GM23338 (cell line): ENCODE measurements at regions not wholly inside any gene's neighbourhood (a gene's known extent, or its start where the extent isn't known, plus 50 kb on each side); places are given as distances from the start of the nearest gene placed in this dataset.

Experiments used
- ATAC-seq: fragments of 200-7000 bp; cut with Tn5 transposase; 3 replicates; pipeline ENCODE4 v1.9.1; 2020
- DNase-seq: peaks from one replicate; pipeline ENCODE4 v3.0.0-alpha.2; 2015; ENCODE audit warnings: low spot score
- H2AFZ ChIP-seq: fragments of 200-600 bp; sonication (generic); 2 replicates; pipeline ENCODE4 v1.8.0; 2016; ENCODE audit warnings: antibody characterized with exemption, mild to moderate bottlenecking, moderate library complexity
- H3F3A ChIP-seq: fragments of 200-600 bp; sonication (generic); replicated peaks from 2 replicates; pipeline ENCODE4 v1.8.0; 2017; ENCODE audit warnings: antibody characterized with exemption, mixed run types, low read depth
- H3K27ac ChIP-seq: fragments of 200-600 bp; sonication (generic); 2 replicates; pipeline ENCODE4 v1.6.1; 2016; ENCODE audit warnings: low read depth
- H3K27me3 ChIP-seq: fragments of 200-600 bp; sonication (generic); 2 replicates; pipeline ENCODE4 v1.8.0; 2016; ENCODE audit warnings: mild to moderate bottlenecking, mixed run types, moderate library complexity; ENCODE audit not compliant: insufficient read depth
- H3K36me3 ChIP-seq: fragments of 200-600 bp; sonication (generic); 2 replicates; pipeline ENCODE4 v1.8.0; 2016; ENCODE audit warnings: mild to moderate bottlenecking; ENCODE audit not compliant: insufficient read depth
- H3K4me1 ChIP-seq: fragments of 200-600 bp; sonication (generic); 2 replicates; pipeline ENCODE4 v1.8.0; 2016; ENCODE audit warnings: mild to moderate bottlenecking, moderate library complexity; ENCODE audit not compliant: insufficient read depth
- H3K4me2 ChIP-seq: fragments of 200-600 bp; sonication (generic); 2 replicates; pipeline ENCODE4 v1.7.1; 2017; ENCODE audit warnings: mixed run types
- H3K4me3 ChIP-seq: fragments of 200-600 bp; sonication (generic); 2 replicates; pipeline ENCODE4 v1.6.1; 2016; ENCODE audit warnings: mixed run types
- H3K79me2 ChIP-seq: fragments of 200-600 bp; sonication (generic); replicated peaks from 2 replicates; pipeline ENCODE4 v1.8.0; 2017; ENCODE audit warnings: mild to moderate bottlenecking; ENCODE audit not compliant: insufficient read depth
- H3K9me2 ChIP-seq: fragments of 200-600 bp; sonication (generic); 2 replicates; pipeline ENCODE4 v1.8.0; 2017; ENCODE audit not compliant: insufficient read depth
- H4K20me1 ChIP-seq: fragments of 200-600 bp; sonication (generic); replicated peaks from 2 replicates; pipeline ENCODE4 v1.8.0; 2017; ENCODE audit warnings: mild to moderate bottlenecking; ENCODE audit not compliant: insufficient read depth
- H3K27ac Mint-ChIP-seq: 2 replicates; pipeline ENCODE4 v1.8.0; 2020; ENCODE audit warnings: inconsistent platforms, mild to moderate bottlenecking, moderate library complexity, mixed read lengths
- H3K27me3 Mint-ChIP-seq: 3 replicates; pipeline ENCODE4 v1.8.0; 2022; ENCODE audit warnings: low read depth, mild to moderate bottlenecking, moderate library complexity, mixed read lengths, inconsistent platforms; ENCODE audit not compliant: insufficient read depth, poor library complexity
- H3K36me3 Mint-ChIP-seq: 3 replicates; pipeline ENCODE4 v1.8.0; 2021; ENCODE audit warnings: low read depth, mild to moderate bottlenecking, inconsistent platforms, moderate library complexity, mixed read lengths
- H3K4me1 Mint-ChIP-seq: 3 replicates; pipeline ENCODE4 v1.8.0; 2020; ENCODE audit warnings: mild to moderate bottlenecking, inconsistent platforms, mixed read lengths
- H3K4me3 Mint-ChIP-seq: 3 replicates; pipeline ENCODE4 v1.8.0; 2021; ENCODE audit warnings: moderate library complexity, mild to moderate bottlenecking, inconsistent platforms, mixed read lengths
- H3K9me3 Mint-ChIP-seq: 3 replicates; pipeline ENCODE4 v1.8.0; 2020; ENCODE audit warnings: moderate library complexity, mild to moderate bottlenecking, inconsistent platforms, mixed read lengths
- CREB1 ChIP-seq: fragments of 250-450 bp; sonication (Bioruptor Pico); IDR thresholded peaks from 2 replicates; pipeline ENCODE4 v1.5.0; 2020; ENCODE audit warnings: low read depth, mild to moderate bottlenecking, moderate library complexity
- CTCF ChIP-seq, 2 experiments: fragments of 200-600 bp in 1 of 2; sonication (generic) in 1 of 2; conservative IDR thresholded peaks; 2 replicates each; pipeline versions ENCODE4 v1.5.1 to v1.6.1; 2016 to 2017; ENCODE audit warnings: antibody characterized with exemption in 2 of 2, low read depth in 2 of 2, mild to moderate bottlenecking in 2 of 2, moderate library complexity in 1 of 2
- ETS1 ChIP-seq: IDR thresholded peaks from 2 replicates; pipeline ENCODE4 v1.6.1; 2016; ENCODE audit warnings: antibody characterized with exemption
- EZH2 ChIP-seq: fragments of 200-600 bp; sonication (generic); IDR thresholded peaks from one replicate; pipeline ENCODE4 v1.8.0; 2017; ENCODE audit warnings: antibody characterized with exemption, mild to moderate bottlenecking, low read depth; ENCODE audit not compliant: unreplicated experiment
- JUNB ChIP-seq: IDR thresholded peaks from one replicate; pipeline ENCODE4 v1.6.1; 2016; ENCODE audit warnings: antibody characterized with exemption; ENCODE audit not compliant: unreplicated experiment
- POLR2AphosphoS5 ChIP-seq: IDR thresholded peaks from 2 replicates; pipeline ENCODE4 v1.6.1; 2016; ENCODE audit warnings: antibody characterized with exemption, low read depth
- STAT1 ChIP-seq: IDR thresholded peaks from one replicate; pipeline ENCODE4 v1.6.1; 2016; ENCODE audit warnings: antibody characterized with exemption; ENCODE audit not compliant: unreplicated experiment
- ZNF114 ChIP-seq: fragments of 250-450 bp; sonication (Bioruptor Pico); IDR thresholded peaks from 2 replicates; pipeline ENCODE4 v1.5.0; 2020; ENCODE audit warnings: mild to moderate bottlenecking, moderate library complexity
- ZNF331 ChIP-seq: fragments of 250-450 bp; sonication (Bioruptor Pico); IDR thresholded peaks from 2 replicates; pipeline ENCODE4 v1.5.0; 2020; ENCODE audit warnings: low read depth, mild to moderate bottlenecking, moderate library complexity
- ZNF462 ChIP-seq: fragments of 250-450 bp; sonication (Bioruptor Pico); IDR thresholded peaks from 2 replicates; pipeline ENCODE4 v1.5.0; 2020; ENCODE audit warnings: mild to moderate bottlenecking, moderate library complexity
- TF ChIP-seq, protein P1 (sequence below): IDR thresholded peaks from one replicate; pipeline ENCODE4 v1.6.1; 2018; ENCODE audit warnings: antibody characterized with exemption; ENCODE audit not compliant: unreplicated experiment

GRCh38 chr2:23326330-23326729 is 58.6 kb upstream of the KLHL29 start:
- Histone ChIP-seq H3K9me2 (no peaks in the 10 kb centered on the region), H3K4me1 (no peaks in the 10 kb centered on the region), H4K20me1 (no peaks in the 10 kb centered on the region), H3K27ac (no peak overlapping the region), H3F3A (no peaks in the 10 kb centered on the region), H3K4me3 (no peak overlapping the region), H3K27me3 (no peaks in the 10 kb centered on the region), H2AFZ (no peak overlapping the region), H3K79me2 (no peaks in the 10 kb centered on the region), H3K4me2 (no peak overlapping the region), H3K36me3 (no peaks in the 10 kb centered on the region)
- DNase-seq: no peak
- no peaks in the 10 kb centered on the region; the same call in 2 of the 3 replicates for H3K4me1 Mint-ChIP-seq
- H3K4me3 Mint-ChIP-seq: no peak overlapping the region
- no peak for TF ChIP-seq CREB1
- no peak for TF ChIP-seq ETS1
- TF ChIP-seq ZNF114: no peak
- TF ChIP-seq, protein P1, sequence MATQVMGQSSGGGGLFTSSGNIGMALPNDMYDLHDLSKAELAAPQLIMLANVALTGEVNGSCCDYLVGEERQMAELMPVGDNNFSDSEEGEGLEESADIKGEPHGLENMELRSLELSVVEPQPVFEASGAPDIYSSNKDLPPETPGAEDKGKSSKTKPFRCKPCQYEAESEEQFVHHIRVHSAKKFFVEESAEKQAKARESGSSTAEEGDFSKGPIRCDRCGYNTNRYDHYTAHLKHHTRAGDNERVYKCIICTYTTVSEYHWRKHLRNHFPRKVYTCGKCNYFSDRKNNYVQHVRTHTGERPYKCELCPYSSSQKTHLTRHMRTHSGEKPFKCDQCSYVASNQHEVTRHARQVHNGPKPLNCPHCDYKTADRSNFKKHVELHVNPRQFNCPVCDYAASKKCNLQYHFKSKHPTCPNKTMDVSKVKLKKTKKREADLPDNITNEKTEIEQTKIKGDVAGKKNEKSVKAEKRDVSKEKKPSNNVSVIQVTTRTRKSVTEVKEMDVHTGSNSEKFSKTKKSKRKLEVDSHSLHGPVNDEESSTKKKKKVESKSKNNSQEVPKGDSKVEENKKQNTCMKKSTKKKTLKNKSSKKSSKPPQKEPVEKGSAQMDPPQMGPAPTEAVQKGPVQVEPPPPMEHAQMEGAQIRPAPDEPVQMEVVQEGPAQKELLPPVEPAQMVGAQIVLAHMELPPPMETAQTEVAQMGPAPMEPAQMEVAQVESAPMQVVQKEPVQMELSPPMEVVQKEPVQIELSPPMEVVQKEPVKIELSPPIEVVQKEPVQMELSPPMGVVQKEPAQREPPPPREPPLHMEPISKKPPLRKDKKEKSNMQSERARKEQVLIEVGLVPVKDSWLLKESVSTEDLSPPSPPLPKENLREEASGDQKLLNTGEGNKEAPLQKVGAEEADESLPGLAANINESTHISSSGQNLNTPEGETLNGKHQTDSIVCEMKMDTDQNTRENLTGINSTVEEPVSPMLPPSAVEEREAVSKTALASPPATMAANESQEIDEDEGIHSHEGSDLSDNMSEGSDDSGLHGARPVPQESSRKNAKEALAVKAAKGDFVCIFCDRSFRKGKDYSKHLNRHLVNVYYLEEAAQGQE: no peak
- no peak for TF ChIP-seq ZNF331 (CRISPR knock-in tag)
- no peak for TF ChIP-seq EZH2
- no peak for TF ChIP-seq JUNB
- TF ChIP-seq POLR2AphosphoS5: no peak
- TF ChIP-seq STAT1: no peak
- H3K27me3 Mint-ChIP-seq: peaks cover 6% of the 10 kb centered on the region
- ATAC-seq: no peak
- no peaks in the 10 kb centered on the region for H3K36me3 Mint-ChIP-seq
- H3K9me3 Mint-ChIP-seq: no peaks in the 10 kb centered on the region; the same call in 2 of the 3 replicates
- no peak overlapping the region for H3K27ac Mint-ChIP-seq

- Histone ChIP-seq H3K27ac (no peak overlapping the region), H2AFZ (no peak overlapping the region), H4K20me1 (no peaks in the 10 kb centered on the region), H3K4me2 (no peak overlapping the region), H3F3A (no peaks in the 10 kb centered on the region), H3K4me1 (no peaks in the 10 kb centered on the region), H3K79me2 (no peaks in the 10 kb centered on the region), H3K27me3 (no peaks in the 10 kb centered on the region), H3K9me2 (no peaks in the 10 kb centered on the region), H3K36me3 (no peaks in the 10 kb centered on the region), H3K4me3 (no peak overlapping the region)
- no peak overlapping the region for H3K4me3 Mint-ChIP-seq
- no peaks in the 10 kb centered on the region; the same call in 2 of the 3 replicates for H3K9me3 Mint-ChIP-seq
- peaks cover 6% of the 10 kb centered on the region for H3K27me3 Mint-ChIP-seq
- no peak overlapping the region for H3K27ac Mint-ChIP-seq
- no peaks in the 10 kb centered on the region; the same call in 2 of the 3 replicates for H3K4me1 Mint-ChIP-seq
- ATAC-seq (no peak), DNase-seq (no peak)
- no peaks in the 10 kb centered on the region for H3K36me3 Mint-ChIP-seq
- no peak for TF ChIP-seq JUNB
- no peak for TF ChIP-seq CTCF (conservative IDR thresholded peaks at IDR 0.05; ENCODE audit: low read depth in 2 of 2)
- no peak for TF ChIP-seq ZNF462
These were observed 57.6 kb upstream of the KLHL29 start for GRCh38 chr2:23327416-23327815.
